CD8-positive, alpha-beta memory T cell (primary cell): ENCODE measurements at regions not wholly inside any gene's neighbourhood (a gene's known extent, or its start where the extent isn't known, plus 50 kb on each side); places are given as distances from the start of the nearest gene placed in this dataset.

Source experiments
- CTCF ChIA-PET: fragments of 350-600 bp; sonication (Branson Sonifier 250); formaldehyde crosslinking; loops from one replicate; lab custom pipeline; 2021; ENCODE audit warnings: antibody characterized with exemption; lab: Charles Lee
- POLR2A ChIA-PET: fragments of 350-600 bp; sonication (Branson Sonifier 250); formaldehyde crosslinking; loops from one replicate; lab custom pipeline; 2021; ENCODE audit warnings: antibody characterized with exemption; lab: Charles Lee
- DNase-seq, 5 donors: peaks; one replicate each; pipeline versions ENCODE4 v3.0.0 to v3.0.0-alpha.2; 2020 to 2022; ENCODE audit warnings: mixed read lengths in 1 of 5
- H3K27ac ChIP-seq: one replicate; pipeline ENCODE4 v1.7.0; 2013; ENCODE audit warnings: low read depth, mild to moderate bottlenecking, low read length, moderate library complexity
- H3K27me3 ChIP-seq: 2 replicates; pipeline ENCODE4 v1.7.0; 2013; ENCODE audit warnings: low read length, mild to moderate bottlenecking; ENCODE audit not compliant: insufficient read depth, poor library complexity, severe bottlenecking
- H3K36me3 ChIP-seq: 2 replicates; pipeline ENCODE4 v1.7.0; 2013; ENCODE audit warnings: mild to moderate bottlenecking, low read length, moderate library complexity; ENCODE audit not compliant: insufficient read depth
- H3K4me1 ChIP-seq: 2 replicates; pipeline ENCODE4 v1.7.0; 2013; ENCODE audit warnings: mild to moderate bottlenecking, low read length, moderate library complexity; ENCODE audit not compliant: insufficient read depth
- H3K4me3 ChIP-seq: 2 replicates; pipeline ENCODE4 v1.7.0; 2013; ENCODE audit warnings: mild to moderate bottlenecking, low read length
- H3K9me3 ChIP-seq: 2 replicates; pipeline ENCODE4 v1.7.0; 2013; ENCODE audit warnings: mild to moderate bottlenecking, low read length
- H3K27ac Mint-ChIP-seq, 8 donors: one replicate each; pipeline ENCODE4 v1.8.0; 2020 to 2021; ENCODE audit warnings: mixed read lengths in 8 of 8, mild to moderate bottlenecking in 6 of 8, inconsistent platforms in 3 of 8, moderate library complexity in 3 of 8
- H3K27me3 Mint-ChIP-seq, 2 donors: one replicate each; pipeline ENCODE4 v1.8.0; 2020 to 2021; ENCODE audit warnings: mixed read lengths in 2 of 2, mild to moderate bottlenecking in 1 of 2, moderate library complexity in 1 of 2
- H3K36me3 Mint-ChIP-seq, 3 donors: one replicate each; pipeline ENCODE4 v1.8.0; 2020 to 2021; ENCODE audit warnings: mixed read lengths in 3 of 3, inconsistent platforms in 1 of 3, mild to moderate bottlenecking in 1 of 3
- H3K4me1 Mint-ChIP-seq, 3 donors: one replicate each; pipeline ENCODE4 v1.8.0; 2020 to 2021; ENCODE audit warnings: mixed read lengths in 3 of 3, inconsistent platforms in 1 of 3, mild to moderate bottlenecking in 1 of 3
- H3K4me3 Mint-ChIP-seq, 7 donors: one replicate each; pipeline ENCODE4 v1.8.0; 2020 to 2021; ENCODE audit warnings: mixed read lengths in 7 of 7, mild to moderate bottlenecking in 6 of 7, moderate library complexity in 4 of 7, inconsistent platforms in 2 of 7
- H3K9me3 Mint-ChIP-seq, 5 donors: one replicate each; pipeline ENCODE4 v1.8.0; 2020 to 2022; ENCODE audit warnings: mixed read lengths in 5 of 5, mild to moderate bottlenecking in 3 of 5, moderate library complexity in 2 of 5, inconsistent platforms in 1 of 5

DNA sequence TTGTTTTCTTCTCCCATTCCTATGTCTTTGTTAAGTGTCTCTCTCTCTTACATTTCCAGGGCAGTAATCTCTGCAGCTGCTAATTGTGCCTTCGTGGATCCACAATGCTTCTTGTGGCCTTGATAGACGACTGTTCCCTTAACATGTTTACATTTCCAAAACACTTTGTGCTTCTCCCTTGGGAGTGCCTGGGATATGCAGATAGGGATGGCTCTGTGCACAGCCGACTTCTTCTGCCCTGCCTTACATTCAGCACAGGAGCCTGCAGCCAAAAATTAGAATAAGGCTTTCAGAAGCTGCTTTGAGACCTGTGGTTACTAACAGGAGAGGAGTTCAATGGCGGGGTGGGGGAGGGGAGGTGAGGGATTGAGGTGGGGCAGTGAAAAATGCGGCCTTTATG lies 328.9 kb downstream of the TDRD15 start:
- ChIA-PET CTCF (no interaction called here), POLR2A (no interaction called here)
- H3K27ac Mint-ChIP-seq: no peak overlapping the region
- H3K9me3 Mint-ChIP-seq: peaks cover 1 to 9% (median 2%) of the 10 kb centered on the region in 5 donors
- no peak overlapping the region for H3K27ac ChIP-seq
- H3K27me3 ChIP-seq: no peaks in the 10 kb centered on the region
- H3K27me3 Mint-ChIP-seq: no peaks in the 10 kb centered on the region
- no peaks in the 10 kb centered on the region for H3K4me1 Mint-ChIP-seq
- H3K36me3 Mint-ChIP-seq: no peaks in the 10 kb centered on the region
- H3K36me3 ChIP-seq: no peaks in the 10 kb centered on the region
- H3K4me3 ChIP-seq: no peak overlapping the region
- H3K4me3 Mint-ChIP-seq: no peak overlapping the region
- no peaks in the 10 kb centered on the region for H3K4me1 ChIP-seq
- no peak for DNase-seq
- H3K9me3 ChIP-seq: no peaks in the 10 kb centered on the region

DNA sequence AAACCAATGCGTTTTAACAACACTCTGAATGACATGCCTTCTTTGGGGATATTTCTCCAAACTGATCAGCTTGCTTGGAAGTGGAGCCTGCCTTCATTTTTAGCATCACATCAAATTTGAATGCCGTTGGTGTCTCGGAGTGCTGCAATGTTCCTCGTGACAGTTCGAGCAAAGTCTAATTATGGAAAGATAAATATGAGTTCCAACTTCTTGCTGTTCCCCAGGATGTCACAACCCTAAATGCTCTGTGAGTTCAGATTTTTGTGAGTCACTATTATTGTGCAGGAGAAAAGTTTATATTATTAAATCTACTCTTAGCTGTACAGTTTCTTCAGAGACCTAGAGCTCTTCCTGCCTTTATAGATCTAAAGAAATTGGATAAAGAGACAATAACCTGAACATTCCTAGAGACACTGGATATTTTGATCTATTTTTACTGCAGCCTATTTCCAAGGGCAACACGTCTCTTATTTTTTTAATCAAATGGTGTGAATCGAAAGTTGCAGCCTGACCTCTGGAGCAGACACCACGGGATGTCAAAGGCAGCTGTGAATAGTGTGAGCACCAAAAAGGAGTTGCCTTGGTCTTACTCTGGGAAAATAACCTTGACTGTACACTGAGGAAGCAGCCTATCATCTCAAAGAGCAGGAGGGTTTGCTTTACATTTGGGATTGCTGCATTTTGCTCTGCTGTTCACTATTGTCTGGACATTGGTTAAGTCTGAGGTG lies 330.1 kb downstream of the TDRD15 start:
- DNase-seq: no peak
- Histone ChIP-seq H3K27ac (no peak overlapping the region), H3K36me3 (no peaks in the 10 kb centered on the region), H3K27me3 (no peaks in the 10 kb centered on the region), H3K4me3 (no peak overlapping the region), H3K4me1 (no peaks in the 10 kb centered on the region), H3K9me3 (no peaks in the 10 kb centered on the region)
- ChIA-PET POLR2A (no interaction called here), CTCF (no interaction called here)
- Mint-ChIP-seq H3K4me1 (no peaks in the 10 kb centered on the region), H3K36me3 (no peaks in the 10 kb centered on the region), H3K9me3 (peaks cover 2 to 10% (median 6%) of the 10 kb centered on the region in 5 donors), H3K4me3 (no peak overlapping the region), H3K27me3 (no peaks in the 10 kb centered on the region), H3K27ac (no peak overlapping the region)

DNA sequence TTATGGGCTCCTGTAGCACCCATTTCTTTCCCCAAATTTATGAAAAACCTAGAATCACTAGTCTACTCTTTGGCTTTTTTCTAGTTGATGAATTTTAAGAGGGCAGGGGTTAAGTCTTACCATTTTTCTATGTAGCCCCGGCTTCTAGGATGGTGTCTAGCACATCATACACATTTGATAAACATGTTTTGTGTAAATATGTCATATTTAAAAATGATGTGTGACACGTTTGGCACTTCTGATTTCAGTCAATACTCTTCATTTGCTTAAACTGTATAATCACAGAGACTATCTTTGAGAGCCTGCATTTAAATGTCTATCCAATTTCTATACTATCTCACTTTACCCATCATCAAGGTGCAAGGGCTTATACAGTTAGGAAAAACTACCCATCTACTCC lies 331.1 kb downstream of the TDRD15 start:
- no peaks in the 10 kb centered on the region for H3K36me3 Mint-ChIP-seq
- POLR2A ChIA-PET: no interaction called here
- no peak overlapping the region for H3K4me3 ChIP-seq
- no peak for DNase-seq
- H3K36me3 ChIP-seq: no peaks in the 10 kb centered on the region
- H3K4me1 ChIP-seq: no peaks in the 10 kb centered on the region
- CTCF ChIA-PET: no interaction called here
- no peak overlapping the region for H3K4me3 Mint-ChIP-seq
- H3K27ac Mint-ChIP-seq: no peak overlapping the region
- H3K27ac ChIP-seq: no peak overlapping the region
- no peaks in the 10 kb centered on the region for H3K4me1 Mint-ChIP-seq
- no peaks in the 10 kb centered on the region for H3K27me3 Mint-ChIP-seq
- no peaks in the 10 kb centered on the region for H3K9me3 ChIP-seq
- H3K27me3 ChIP-seq: no peaks in the 10 kb centered on the region
- peaks cover 2 to 19% (median 8%) of the 10 kb centered on the region in 5 donors for H3K9me3 Mint-ChIP-seq

DNA sequence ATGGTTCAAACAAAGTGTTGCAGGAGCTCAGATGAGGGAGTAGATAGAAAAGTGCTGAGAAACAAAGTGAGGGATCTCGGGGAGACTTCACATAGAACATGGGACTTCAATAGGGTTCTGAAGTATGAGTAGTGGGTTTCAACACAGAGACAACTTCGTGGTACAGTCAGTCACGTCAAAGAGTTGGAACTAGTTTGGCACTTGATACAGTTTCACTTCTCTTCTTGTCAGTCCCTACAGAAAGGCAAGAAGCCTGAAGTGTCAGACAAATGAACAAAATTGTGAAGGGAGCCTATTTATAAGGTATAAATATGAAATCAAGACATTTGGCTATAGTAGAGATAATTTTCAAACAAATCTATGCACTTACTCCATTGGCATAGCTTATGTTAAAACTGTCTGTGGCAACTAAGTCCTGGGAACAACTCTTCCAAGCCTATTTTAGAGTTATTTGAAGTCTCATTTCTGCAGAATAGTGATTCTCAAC lies 338.0 kb downstream of the TDRD15 start:
- no peaks in the 10 kb centered on the region for H3K4me1 ChIP-seq
- peaks cover 5 to 15% (median 10%) of the 10 kb centered on the region in 5 donors for H3K9me3 Mint-ChIP-seq
- H3K9me3 ChIP-seq: no peaks in the 10 kb centered on the region
- no peaks in the 10 kb centered on the region for H3K27me3 ChIP-seq
- no peak overlapping the region for H3K27ac ChIP-seq
- H3K36me3 Mint-ChIP-seq: no peaks in the 10 kb centered on the region
- H3K36me3 ChIP-seq: no peaks in the 10 kb centered on the region
- H3K4me3 ChIP-seq: no peak overlapping the region
- DNase-seq: no peak
- H3K4me3 Mint-ChIP-seq: no peak overlapping the region
- no peak overlapping the region for H3K27ac Mint-ChIP-seq
- H3K4me1 Mint-ChIP-seq: no peaks in the 10 kb centered on the region
- ChIA-PET POLR2A (no interaction called here), CTCF (no interaction called here)
- no peaks in the 10 kb centered on the region for H3K27me3 Mint-ChIP-seq

DNA sequence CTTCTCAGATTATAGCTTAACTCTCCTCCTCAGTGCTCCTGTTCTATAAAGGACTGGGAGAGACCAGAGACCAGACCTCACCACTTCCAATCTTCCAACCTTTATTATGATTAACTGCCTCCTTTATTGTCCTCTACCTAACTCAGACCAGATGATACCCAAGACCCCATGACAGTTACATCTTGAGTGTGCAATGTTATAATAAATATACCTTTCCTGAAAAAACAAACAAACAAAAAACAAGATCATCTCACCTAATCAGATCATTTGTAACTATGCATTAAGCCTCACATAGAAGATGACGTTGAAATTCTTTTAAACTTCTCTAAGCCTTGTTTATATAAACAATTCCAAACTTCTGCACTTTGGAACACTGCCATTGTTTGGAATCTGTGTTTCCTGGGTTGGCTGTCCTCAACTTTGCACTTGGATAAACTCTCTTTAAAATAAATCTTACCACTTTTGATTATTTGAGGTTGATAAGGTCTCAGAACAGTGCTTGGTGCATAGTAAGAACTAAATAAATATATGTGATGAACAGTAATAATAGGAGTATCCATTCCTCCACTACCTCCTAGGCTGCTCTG lies 342.7 kb downstream of the TDRD15 start:
- Histone ChIP-seq H3K27ac (no peak overlapping the region), H3K36me3 (no peaks in the 10 kb centered on the region), H3K4me3 (no peak overlapping the region), H3K4me1 (no peaks in the 10 kb centered on the region), H3K27me3 (no peaks in the 10 kb centered on the region), H3K9me3 (no peaks in the 10 kb centered on the region)
- POLR2A ChIA-PET: no interaction called here
- no peaks in the 10 kb centered on the region for H3K4me1 Mint-ChIP-seq
- CTCF ChIA-PET: no interaction called here
- no peaks in the 10 kb centered on the region for H3K27me3 Mint-ChIP-seq
- peaks cover 0 to 17% (median 5%) of the 10 kb centered on the region in 5 donors for H3K9me3 Mint-ChIP-seq
- H3K36me3 Mint-ChIP-seq: no peaks in the 10 kb centered on the region
- no peak overlapping the region for H3K27ac Mint-ChIP-seq
- no peak for DNase-seq
- no peak overlapping the region for H3K4me3 Mint-ChIP-seq

DNA sequence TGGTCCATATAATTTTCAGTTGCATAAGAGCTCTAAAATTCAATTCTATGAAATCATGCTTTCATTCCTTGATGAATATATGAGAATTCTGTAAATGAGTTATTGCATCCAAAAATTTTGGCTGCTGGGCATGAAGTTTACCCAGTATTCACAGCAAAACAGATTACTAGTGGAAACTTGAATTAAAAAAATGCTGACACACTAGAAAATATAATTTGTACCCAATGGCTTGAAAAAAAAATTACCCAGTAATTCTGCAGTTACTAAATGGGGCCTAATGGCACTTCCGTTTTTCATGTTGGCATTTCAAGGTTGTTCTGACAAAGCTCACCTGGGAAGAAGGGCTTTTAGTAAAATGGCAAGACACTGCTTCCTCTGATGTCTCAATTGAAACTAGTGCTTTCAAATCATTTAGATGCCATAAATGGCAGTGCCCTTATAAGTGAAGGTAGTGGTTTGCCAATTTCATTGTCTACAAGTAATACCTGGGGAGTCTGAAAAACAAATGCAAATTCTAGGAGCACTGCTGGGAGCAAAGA lies 343.6 kb downstream of the TDRD15 start:
- Mint-ChIP-seq H3K27ac (no peak overlapping the region), H3K36me3 (no peaks in the 10 kb centered on the region), H3K4me1 (no peaks in the 10 kb centered on the region), H3K9me3 (peaks cover 0 to 17% (median 5%) of the 10 kb centered on the region in 5 donors), H3K27me3 (no peaks in the 10 kb centered on the region), H3K4me3 (no peak overlapping the region)
- Histone ChIP-seq H3K36me3 (no peaks in the 10 kb centered on the region), H3K9me3 (no peaks in the 10 kb centered on the region), H3K4me1 (no peaks in the 10 kb centered on the region), H3K27me3 (no peaks in the 10 kb centered on the region), H3K27ac (no peak overlapping the region), H3K4me3 (no peak overlapping the region)
- CTCF ChIA-PET: no interaction called here
- POLR2A ChIA-PET: no interaction called here
- DNase-seq: no peak

DNA sequence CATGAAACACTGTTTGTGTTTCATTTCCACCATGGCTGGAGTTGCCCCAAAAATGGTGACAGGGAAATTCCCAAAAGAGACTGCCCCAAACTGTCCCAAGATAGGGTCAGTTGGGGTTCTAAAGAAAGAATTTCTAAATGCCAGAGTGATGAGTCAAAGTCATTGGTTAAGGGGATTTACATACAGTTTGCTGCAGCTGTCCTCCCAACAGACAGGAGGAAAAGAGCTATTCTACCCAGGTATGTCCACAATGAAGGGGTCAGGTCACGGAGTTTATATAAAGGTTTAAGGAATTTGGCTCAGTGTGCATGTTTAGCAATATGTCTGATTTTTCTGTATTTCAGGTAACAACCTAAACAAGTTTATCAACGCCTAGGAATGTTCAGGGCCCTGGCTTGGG lies 344.1 kb downstream of the TDRD15 start:
- H3K9me3 ChIP-seq: no peaks in the 10 kb centered on the region
- DNase-seq: no peak
- POLR2A ChIA-PET: no interaction called here
- no peaks in the 10 kb centered on the region for H3K36me3 Mint-ChIP-seq
- peaks cover 0 to 17% (median 5%) of the 10 kb centered on the region in 5 donors for H3K9me3 Mint-ChIP-seq
- no peaks in the 10 kb centered on the region for H3K4me1 ChIP-seq
- no peaks in the 10 kb centered on the region for H3K27me3 ChIP-seq
- H3K27me3 Mint-ChIP-seq: no peaks in the 10 kb centered on the region
- H3K27ac Mint-ChIP-seq: no peak overlapping the region
- H3K4me3 Mint-ChIP-seq: no peak overlapping the region
- no peaks in the 10 kb centered on the region for H3K4me1 Mint-ChIP-seq
- no peak overlapping the region for H3K4me3 ChIP-seq
- CTCF ChIA-PET: no interaction called here
- H3K27ac ChIP-seq: no peak overlapping the region
- H3K36me3 ChIP-seq: no peaks in the 10 kb centered on the region

DNA sequence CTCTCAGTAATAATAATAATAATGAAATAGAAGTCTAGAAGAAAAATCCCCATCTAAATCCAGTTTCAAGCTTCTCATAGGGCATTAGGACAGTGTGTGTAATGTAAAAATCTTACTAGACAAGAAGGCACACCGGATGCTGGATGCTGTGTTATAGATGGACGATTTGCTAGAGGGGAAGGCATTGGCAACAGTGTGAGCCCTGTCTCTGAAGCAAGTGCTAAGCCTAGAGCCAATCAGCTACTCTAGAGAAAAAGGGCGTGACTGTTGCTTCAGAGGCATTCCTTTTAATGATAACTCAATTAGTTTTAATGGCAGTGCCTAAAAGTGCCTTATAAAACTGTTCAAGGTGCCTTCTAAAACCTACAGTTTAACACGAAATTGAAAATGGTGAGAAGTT lies 344.9 kb downstream of the TDRD15 start:
- no peaks in the 10 kb centered on the region for H3K36me3 Mint-ChIP-seq
- no peak for DNase-seq
- no peaks in the 10 kb centered on the region for H3K27me3 Mint-ChIP-seq
- Histone ChIP-seq H3K4me3 (no peak overlapping the region), H3K36me3 (no peaks in the 10 kb centered on the region), H3K27ac (no peak overlapping the region), H3K4me1 (no peaks in the 10 kb centered on the region), H3K27me3 (no peaks in the 10 kb centered on the region), H3K9me3 (no peaks in the 10 kb centered on the region)
- H3K4me1 Mint-ChIP-seq: no peaks in the 10 kb centered on the region
- H3K4me3 Mint-ChIP-seq: no peak overlapping the region
- ChIA-PET POLR2A (no interaction called here), CTCF (no interaction called here)
- H3K27ac Mint-ChIP-seq: no peak overlapping the region
- peaks cover 0 to 17% (median 5%) of the 10 kb centered on the region in 5 donors for H3K9me3 Mint-ChIP-seq
